Femur (tissue), 1 donor: ENCODE measurements at regions not wholly inside any gene's neighbourhood (a gene's known extent, or its start where the extent isn't known, plus 50 kb on each side); places are given as distances from the start of the nearest gene placed in this dataset.

Experiments
- DNase-seq: peaks from one replicate; pipeline ENCODE4 v3.0.0-alpha.2; 2017

- no peak for DNase-seq
Measured at GRCh38 chr6:92806254-92806653, 613.1 kb downstream of the EPHA7 start.

GRCh38 chr6:92791403-92791802 lies 628.0 kb downstream of the EPHA7 start:
- DNase-seq: no peak

- DNase-seq: no peak
Measured at GRCh38 chr6:92790381-92790780, 629.0 kb downstream of the EPHA7 start.

GRCh38 chr6:92784235-92784634 lies 635.1 kb downstream of the EPHA7 start:
- DNase-seq: no peak

GRCh38 chr6:92779746-92780145 lies 639.6 kb downstream of the EPHA7 start:
- peak; percentile 37 for DNase-seq

- no peak for DNase-seq
Measured at GRCh38 chr6:92777146-92777740, 642.1 kb downstream of the EPHA7 start.

- DNase-seq: no peak
Measured at GRCh38 chr6:92770540-92770939, 648.8 kb downstream of the EPHA7 start.

GRCh38 chr6:92767101-92767500 lies 652.3 kb downstream of the EPHA7 start:
- no peak for DNase-seq

GRCh38 chr6:92763680-92764079 lies 655.7 kb downstream of the EPHA7 start:
- DNase-seq: no peak

GRCh38 chr6:92763274-92763584 lies 656.1 kb downstream of the EPHA7 start:
- no peak for DNase-seq

- no peak for DNase-seq
Measured at GRCh38 chr6:92762443-92763273, 656.7 kb downstream of the EPHA7 start.

GRCh38 chr6:92759178-92759577 lies 660.2 kb downstream of the EPHA7 start:
- no peak for DNase-seq

GRCh38 chr6:92757925-92758324 lies 661.4 kb downstream of the EPHA7 start:
- no peak for DNase-seq

- DNase-seq: no peak
Measured at GRCh38 chr6:92756912-92757311, 662.4 kb downstream of the EPHA7 start.

- no peak for DNase-seq
Measured at GRCh38 chr6:92753956-92754355, 665.4 kb downstream of the EPHA7 start.

GRCh38 chr6:92752114-92752513 lies 667.2 kb downstream of the EPHA7 start:
- DNase-seq: no peak

- no peak for DNase-seq
Measured at GRCh38 chr6:92748131-92748530, 671.2 kb downstream of the EPHA7 start.

- DNase-seq: no peak
Measured at GRCh38 chr6:92737983-92738382, 681.4 kb downstream of the EPHA7 start.

GRCh38 chr6:92723390-92723931 lies 695.9 kb downstream of the EPHA7 start:
- no peak for DNase-seq

GRCh38 chr6:92719773-92720172 lies 699.6 kb downstream of the EPHA7 start:
- DNase-seq: no peak

GRCh38 chr6:92716638-92717037 lies 702.7 kb downstream of the EPHA7 start:
- no peak for DNase-seq

- DNase-seq: no peak
Measured at GRCh38 chr6:92715991-92716390, 703.4 kb downstream of the EPHA7 start.

- DNase-seq: no peak
Measured at GRCh38 chr6:92714346-92714745, 705.0 kb downstream of the EPHA7 start.

GRCh38 chr6:92710048-92710447 lies 709.3 kb downstream of the EPHA7 start:
- DNase-seq: no peak

GRCh38 chr6:92708945-92709344 lies 710.4 kb downstream of the EPHA7 start:
- DNase-seq: no peak
